Stomach (tissue), 4 donors: ENCODE measurements at regions not wholly inside any gene's neighbourhood (a gene's known extent, or its start where the extent isn't known, plus 50 kb on each side); places are given as distances from the start of the nearest gene placed in this dataset.

Experiments used
- EP300 ChIP-seq: sonication (generic); formaldehyde crosslinking; IDR thresholded peaks from one replicate; pipeline ENCODE4 v1.6.1; 2017; ENCODE audit warnings: antibody characterized with exemption
- POLR2A ChIP-seq, 4 donors: fragments of 450-650 bp; IDR thresholded peaks; one replicate each; pipeline ENCODE4 v1.6.1; 2016; ENCODE audit warnings: antibody characterized with exemption in 4 of 4, control low read depth in 2 of 4, mild to moderate bottlenecking in 1 of 4, moderate library complexity in 1 of 4
- POLR2AphosphoS5 ChIP-seq, 3 donors: sonication (generic); formaldehyde crosslinking; IDR thresholded peaks; one replicate each; pipeline ENCODE4 v1.6.1; 2016; ENCODE audit warnings: antibody characterized with exemption in 3 of 3
- TF ChIP-seq, protein P1 (sequence below), 7 experiments: fragments of 450-650 bp in 4 of 7; fragments of 200-600 bp in 3 of 7; sonication (generic) in 3 of 7; IDR thresholded peaks; one replicate each; pipeline ENCODE4 v1.5.1; 2016 to 2019; ENCODE audit warnings: antibody characterized with exemption in 7 of 7, control low read depth in 2 of 7, mild to moderate bottlenecking in 1 of 7

DNA sequence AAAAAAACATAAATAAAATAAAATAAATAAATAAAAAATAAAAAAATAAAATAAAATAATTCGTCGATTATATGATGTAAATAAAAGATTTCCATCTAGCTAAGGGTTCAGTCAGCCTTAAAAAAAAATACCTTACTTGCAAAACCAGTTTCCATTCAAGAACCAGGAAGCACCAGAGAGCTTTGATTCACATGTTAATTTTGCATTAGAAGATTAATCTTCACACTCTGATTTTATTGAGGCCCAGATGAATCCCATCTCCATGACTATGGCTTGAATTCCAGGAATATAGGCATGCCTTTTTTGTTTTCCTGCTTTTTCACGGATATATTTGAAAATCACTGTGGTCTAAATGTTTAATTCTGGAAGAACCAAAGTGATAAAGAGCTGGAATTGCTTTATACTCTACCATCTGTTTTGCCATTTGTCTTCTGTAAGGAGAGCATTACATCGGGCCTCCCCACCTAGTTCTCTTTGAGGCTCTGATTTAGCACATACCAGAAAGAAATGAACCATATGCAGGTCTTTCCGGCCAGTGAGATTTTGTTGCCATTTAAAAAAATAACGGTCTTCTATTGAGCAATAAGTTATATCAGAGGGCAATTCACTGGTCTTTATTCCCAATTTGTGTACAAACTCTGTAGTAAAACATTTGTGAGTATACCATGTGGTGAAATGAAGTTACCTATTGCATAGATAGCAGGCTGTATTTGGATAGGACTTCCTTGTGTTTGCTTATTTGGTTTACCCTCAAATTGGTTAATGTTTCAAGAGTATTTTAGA lies 175.5 kb downstream of the AEBP2 start:
- TF ChIP-seq POLR2A (IDR thresholded peaks at IDR 0.05): no peak
- TF ChIP-seq, protein P1, sequence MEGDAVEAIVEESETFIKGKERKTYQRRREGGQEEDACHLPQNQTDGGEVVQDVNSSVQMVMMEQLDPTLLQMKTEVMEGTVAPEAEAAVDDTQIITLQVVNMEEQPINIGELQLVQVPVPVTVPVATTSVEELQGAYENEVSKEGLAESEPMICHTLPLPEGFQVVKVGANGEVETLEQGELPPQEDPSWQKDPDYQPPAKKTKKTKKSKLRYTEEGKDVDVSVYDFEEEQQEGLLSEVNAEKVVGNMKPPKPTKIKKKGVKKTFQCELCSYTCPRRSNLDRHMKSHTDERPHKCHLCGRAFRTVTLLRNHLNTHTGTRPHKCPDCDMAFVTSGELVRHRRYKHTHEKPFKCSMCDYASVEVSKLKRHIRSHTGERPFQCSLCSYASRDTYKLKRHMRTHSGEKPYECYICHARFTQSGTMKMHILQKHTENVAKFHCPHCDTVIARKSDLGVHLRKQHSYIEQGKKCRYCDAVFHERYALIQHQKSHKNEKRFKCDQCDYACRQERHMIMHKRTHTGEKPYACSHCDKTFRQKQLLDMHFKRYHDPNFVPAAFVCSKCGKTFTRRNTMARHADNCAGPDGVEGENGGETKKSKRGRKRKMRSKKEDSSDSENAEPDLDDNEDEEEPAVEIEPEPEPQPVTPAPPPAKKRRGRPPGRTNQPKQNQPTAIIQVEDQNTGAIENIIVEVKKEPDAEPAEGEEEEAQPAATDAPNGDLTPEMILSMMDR (IDR thresholded peaks at IDR 0.05): no peak
- no peak for TF ChIP-seq POLR2AphosphoS5 (IDR thresholded peaks at IDR 0.05)
- TF ChIP-seq EP300: no peak
